HS-5 (cell line): ENCODE measurements at regions not wholly inside any gene's neighbourhood (a gene's known extent, or its start where the extent isn't known, plus 50 kb on each side); places are given as distances from the start of the nearest gene placed in this dataset.
"Not testable (repeated sequence)": the region's sequence is repeated elsewhere in the genome, so short reads cannot be mapped to it uniquely, and the experiment has no call there.

Source experiments
- DNase-seq: peaks from one replicate; pipeline ENCODE4 v3.0.0-alpha.2; 2012; ENCODE audit warnings: low read depth

DNA sequence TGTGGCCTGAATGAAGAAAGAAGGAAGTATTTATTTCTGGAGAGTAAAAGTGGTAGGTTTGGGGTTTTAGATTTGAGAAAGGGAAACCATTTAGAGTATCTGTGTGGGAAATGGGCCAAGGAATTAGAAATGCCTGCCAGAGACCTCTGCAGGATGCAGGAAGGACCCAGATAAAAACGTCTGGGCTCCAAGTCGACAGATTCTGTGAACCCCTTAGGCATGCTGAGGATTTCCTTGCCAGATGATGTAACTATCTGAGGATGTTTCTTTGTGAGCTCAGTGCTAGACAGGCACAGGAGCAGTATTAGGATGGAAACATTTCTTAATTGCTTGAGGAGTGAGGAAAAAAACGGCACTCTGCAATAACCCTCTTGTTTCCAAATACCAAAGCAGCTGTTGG, 251.8 kb upstream of the DMRT1 start:
- no peak for DNase-seq

DNA sequence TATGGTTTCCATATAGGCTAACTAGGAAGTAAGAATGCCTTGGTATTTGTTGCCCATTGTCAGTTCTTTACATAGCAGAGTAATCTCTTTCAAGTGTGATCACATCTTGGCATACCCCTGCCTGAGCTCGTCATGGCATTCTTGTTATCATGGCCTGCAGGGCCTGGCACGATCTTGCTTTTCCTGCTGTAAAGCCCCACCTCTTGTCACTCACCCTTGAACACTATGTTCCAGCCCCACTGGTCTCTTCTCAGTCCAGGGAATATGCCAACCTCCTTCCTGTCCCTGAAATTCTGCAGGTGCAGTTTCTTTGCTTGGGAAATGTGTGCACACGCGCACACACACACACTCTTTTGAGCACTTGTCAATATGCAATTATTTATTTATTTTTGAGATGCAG, 250.2 kb upstream of the DMRT1 start:
- no peak for DNase-seq

DNA sequence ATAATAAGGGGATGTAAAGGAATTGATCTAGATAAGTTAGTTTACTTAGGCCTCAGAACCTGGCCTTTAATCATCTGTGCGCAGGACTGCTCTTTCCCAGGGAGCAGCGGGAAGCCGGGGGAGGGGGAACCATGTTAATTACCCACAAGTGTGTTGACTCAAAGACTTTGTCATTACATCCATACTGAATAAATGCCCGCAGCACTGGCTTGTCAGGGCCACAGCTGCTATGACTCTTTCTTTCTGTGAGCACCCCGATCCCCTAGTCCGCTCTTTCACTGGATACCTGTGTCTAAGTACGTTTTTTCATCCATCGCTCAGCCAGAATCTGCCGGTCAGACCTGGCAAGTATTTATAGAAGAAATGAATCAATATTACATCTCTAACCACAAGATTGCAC, 249.3 kb upstream of the DMRT1 start:
- DNase-seq, result no peak

DNA sequence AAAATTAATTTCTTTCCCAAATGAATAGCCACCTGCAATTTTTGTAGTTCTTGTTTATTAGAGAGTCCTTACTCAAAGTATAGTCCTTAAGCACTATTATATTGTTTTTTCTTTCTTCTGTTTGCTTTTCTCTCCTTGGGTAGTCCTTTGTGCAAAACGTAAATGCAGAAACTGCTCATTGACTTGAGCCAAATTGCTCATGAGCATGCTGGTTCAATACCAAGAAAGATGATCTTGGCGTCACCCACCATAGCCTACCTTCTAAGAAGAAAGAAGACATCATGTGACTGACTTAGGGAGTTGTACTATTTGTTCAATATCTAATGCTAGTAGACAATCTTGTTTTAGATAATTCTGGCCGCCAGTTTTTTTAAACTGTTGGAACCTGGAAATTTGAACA, 248.8 kb upstream of the DMRT1 start:
- DNase-seq, result no peak

DNA sequence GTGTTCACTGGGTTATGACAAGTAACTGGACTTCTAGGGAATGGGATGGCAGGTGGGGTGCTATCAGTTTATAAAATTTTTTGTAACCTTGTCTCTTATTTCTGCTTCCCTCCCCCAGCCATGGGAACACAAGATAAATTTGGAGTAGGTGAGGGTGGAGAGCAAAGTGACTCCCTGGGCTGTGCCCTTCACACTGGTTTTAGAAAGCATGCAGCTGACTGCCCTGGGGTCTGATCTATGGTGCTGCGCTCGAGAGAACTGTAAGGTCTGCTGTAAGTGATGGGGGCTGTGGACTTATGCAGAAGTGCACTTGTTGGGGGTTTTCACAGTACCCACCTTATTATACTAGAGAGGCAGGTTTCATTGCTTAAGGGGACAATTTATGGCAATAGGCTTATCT, 247.7 kb upstream of the DMRT1 start:
- no peak for DNase-seq

DNA sequence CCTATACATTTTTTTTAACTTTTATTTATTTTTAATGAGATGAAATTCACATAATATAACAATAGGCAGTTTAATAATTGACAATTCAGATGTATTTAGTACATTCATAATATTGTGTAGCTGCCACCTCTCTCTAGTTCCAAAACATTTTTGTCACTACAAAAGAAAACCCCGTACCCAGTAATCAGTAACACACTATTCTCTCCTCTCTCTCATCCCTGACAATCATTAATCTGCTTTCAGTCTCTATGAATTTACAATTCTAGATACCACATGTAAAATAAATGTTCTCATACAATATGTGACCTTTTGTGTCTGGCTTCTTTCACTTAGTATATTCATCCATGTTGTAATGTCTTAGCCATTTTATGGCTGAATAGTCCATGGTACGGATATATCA, 244.8 kb upstream of the DMRT1 start:
- no peak for DNase-seq

DNA sequence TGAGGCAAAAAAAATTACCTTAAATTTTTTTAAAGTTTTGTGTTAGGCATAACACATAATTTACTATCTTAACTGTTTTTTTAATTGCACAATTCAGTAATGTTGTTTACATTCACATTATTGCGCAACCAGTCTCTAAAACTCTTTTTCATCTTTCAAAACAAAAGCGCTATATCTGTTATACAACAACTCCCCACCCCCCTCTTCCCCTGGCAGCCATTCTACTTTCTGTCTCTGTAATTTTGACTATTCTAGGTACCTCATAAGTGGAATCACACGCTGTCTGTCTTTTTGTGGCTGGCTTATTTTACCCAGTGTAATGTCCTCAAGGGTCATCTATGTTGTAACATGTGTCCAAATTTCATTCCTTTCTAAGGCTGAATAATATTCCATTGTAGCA, 241.5 kb upstream of the DMRT1 start:
- no peak for DNase-seq

DNA sequence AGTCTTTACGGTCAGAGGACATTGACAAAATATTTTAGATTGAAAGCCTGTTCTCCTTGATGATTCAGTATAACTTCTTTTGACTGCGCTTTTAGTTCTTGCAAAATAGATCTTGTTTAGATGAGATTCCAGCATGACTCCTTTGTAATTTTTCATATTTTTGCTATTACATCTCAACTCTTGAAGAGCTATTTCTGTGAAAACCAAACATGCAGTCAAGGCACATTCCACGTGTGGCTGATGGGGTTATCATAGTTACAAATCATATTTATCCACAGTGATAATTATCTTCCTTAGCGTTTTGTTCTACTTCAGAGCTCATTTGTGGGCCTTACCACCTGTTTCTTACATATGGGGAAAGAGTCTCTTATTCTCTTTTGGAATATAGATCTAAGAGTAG, 238.8 kb upstream of the DMRT1 start:
- DNase-seq, result no peak

DNA sequence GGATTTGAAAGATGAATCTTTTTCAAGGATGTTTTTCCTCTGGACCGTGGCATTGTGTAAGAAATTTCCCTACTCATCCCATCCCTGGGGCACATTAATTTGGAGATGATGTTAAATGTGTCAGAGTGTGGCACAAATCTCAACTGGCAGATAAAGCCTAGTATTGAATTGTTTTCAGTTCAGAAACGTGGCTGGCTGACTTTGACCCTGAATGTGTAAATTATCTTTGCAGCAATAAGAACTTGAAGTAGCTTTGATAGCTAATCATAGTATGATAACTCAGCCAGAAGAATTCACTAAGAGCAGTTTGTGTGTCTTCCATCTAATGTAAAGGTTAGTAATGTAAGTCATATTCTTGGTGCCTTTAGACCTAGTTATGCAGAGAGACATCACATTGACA, 238.4 kb upstream of the DMRT1 start:
- no peak for DNase-seq

DNA sequence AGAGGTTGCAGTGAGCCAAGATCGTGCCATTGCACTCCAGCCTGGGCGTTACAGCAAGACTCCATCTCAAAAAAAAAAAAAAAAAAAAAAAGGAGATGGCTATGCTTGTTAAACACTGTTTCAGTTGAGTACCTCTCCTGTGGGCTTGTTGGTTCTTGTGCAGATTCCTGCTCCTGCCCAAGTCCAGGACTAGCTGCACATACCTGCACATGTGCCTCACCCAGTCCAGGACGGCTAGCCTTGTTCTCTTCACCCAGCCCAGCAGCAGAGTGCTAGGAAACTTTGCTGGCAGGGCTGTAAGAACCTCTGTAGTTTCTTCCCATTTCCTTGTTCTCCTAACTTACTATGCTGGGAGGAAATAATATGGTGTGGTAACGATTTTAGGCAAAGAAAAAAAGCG, 234.1 kb upstream of the DMRT1 start:
- no peak for DNase-seq

DNA sequence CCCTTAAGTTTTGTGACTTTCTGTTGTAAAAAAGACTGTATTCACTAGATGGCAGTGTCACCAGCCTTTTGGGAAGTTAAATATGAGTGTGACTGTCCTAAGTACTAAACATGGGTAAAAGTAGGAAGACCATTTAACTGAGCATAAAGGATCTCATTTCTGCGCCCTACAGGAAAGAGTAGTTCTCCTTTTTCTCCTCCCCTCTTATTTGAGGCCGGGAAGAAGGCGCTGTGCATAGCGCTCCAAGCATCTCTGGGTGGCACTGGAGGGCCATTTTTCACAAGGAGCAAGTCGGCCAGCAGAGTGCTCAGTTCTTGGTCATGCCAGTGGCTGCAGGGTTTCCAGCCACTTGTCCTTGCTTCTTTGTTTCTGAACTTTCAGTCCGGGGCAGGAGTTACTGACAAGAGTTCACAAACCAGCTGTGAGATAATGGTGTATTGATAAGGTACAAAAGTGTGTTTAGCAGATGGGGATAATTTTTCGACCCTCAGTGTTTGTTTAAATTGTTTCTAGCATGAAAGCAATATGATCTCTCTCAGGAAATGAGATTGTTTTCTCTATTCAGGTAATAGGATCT, 227.6 kb upstream of the DMRT1 start:
- DNase-seq, result peak; percentile 58

DNA sequence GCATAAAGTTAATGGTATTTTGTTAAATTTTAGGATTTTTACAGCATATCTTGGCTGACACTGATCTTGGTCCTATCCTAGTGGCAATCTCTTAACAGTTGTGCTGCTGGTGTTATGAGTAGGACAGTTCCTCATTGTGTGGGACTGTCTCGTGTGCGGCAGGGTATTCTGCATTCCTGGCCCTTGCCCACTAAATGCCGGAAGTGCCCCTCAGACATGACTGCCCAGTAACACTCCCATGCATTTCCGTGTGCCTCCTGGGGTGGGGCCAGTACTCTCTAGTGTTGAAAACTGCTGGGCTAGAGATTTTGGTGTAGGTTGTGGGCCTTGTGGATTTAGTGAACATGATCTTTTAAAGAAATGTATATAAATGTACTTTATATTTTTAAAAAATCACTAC, 227.1 kb upstream of the DMRT1 start:
- no peak for DNase-seq

DNA sequence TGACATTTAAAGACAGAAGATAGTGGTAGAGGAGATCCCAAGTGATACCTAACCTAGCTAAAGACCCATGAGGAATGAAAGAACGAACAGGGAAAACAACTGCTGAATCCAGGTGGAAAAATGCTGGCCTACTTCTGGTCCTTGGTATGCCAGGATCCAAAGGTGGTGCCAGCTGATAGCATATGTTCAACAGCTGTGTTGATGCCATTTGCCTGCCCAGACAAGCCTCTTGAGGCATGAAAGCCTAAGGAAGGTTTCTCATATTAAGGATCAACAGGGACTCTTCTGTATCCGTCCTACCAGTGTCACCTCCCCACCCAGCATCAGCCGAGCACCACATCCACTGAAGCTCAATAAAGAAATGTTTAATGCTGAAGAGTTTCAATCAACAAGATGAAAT, 225.7 kb upstream of the DMRT1 start:
- DNase-seq, result no peak

DNA sequence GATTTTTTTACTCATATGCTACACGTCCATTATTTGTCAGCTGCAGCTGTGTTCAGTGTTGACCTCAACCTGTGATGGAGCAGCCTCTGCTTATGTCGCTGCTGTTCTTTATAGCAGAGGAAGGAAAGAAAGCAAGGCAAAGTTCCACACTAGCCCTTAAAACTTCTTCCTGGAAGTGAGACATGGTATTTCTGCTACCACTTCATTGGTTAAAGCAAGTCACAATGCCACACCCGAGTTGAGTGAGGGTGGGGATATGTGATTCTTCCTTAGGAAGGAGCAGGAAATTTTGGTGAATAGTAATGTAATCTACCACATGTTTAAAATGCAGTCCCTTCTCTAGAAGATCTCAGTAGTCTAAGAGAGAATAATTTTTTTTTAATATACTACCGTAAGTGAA, 224.8 kb upstream of the DMRT1 start:
- DNase-seq, result no peak

DNA sequence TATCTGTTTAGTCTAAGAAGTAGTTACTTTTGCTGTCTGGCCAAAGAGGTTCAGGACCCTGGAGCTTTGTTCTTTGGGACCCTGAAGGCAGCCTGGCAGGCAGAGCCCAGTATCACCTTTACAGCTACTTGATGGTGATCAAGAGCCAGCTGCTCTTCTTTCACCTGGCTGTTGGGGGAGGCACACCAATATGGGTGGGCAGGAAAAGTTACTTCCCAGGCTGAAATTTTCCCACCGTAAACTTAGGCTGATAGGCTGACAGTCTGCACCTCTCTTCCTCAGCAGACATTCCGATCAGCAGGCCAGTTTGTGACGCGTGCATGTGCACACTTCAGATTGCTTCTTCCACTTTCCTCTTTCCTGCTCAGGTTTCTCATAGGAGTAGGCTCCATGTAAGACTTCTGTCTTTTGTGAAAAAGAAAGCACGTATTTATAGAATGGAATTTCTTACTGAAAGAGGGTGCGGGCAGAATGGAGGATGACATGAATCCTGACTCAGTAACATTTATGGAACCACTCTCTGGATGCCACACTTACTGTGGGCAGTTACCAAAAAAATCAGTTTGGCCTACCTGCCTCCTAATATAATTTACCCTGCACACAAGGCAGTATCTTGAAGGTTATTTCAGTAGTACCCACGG, 223.9 kb upstream of the DMRT1 start:
- no peak for DNase-seq

DNA sequence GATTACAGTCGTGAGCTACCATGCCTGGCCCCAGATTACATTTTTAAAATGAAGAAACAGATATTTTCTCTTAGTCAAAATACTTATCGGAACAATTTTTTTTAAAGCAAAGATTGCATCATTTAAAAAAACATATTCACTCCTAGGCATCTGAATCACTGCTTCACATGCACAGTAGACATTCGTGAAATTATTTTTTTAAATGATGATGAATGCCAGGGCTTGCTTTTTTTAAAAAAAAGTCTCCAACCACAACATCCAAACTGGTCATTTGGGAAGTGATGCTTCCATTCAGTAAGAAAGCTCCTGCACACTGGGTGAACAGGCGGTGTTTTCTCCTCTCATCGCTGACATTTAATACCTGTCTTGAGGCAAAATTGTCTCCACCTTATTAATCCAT, 223.0 kb upstream of the DMRT1 start:
- DNase-seq, result no peak

DNA sequence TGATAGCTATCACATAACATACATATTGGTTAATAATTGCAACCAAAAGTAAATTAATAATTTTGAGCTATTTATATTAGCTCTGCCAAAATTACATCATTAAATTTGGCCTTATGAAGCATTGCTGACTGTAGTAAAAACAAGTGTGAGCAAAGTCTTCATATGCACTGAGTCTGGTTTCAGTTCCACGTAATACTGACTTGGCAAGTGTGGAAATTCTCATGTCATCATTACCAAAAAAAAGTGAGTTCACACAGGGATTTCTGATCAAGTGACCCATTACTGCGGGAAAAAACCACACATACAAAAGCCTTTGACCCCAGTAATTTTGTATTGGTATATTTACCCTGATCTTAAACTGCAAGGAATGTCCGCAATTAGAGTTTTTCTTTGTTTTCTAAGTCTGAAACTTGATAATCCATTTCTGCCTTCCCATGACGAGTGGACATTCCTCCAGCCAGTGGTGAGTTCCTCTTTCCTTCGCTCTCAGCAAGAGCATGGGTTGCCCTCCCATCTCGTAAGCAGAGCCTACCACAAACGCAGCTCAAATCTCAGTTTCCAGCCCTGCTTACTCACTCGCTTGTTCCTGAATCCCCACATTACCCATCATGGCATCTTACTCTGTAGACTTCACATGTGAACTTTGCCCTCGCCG, 220.2 kb upstream of the DMRT1 start:
- DNase-seq, result no peak

DNA sequence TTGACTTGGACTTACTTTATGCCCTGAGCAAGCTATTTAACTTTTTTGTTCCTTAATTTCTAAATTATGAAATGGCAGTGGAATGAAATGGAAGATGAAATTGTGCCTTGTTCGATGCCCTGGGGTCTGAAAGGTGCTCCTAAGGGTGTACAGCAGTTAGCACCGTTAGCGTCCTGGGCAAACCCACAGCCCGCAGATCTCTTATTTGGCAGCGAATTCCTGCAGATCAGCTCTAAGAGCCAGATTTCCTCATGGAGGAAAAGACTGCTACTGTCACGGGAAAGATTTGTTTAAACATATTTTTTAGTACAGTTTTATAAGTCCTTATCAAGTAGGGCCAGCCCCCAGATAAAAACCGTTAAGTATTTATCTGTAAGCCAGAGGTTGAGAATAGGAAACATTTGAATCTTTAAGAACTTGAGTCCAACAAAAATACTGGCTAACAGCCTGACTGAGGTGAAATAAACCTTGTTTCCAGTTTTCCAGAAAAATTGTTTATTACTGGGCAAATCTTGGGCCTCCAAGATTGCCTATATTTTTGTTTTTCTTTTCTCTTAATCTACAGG, 216.5 kb upstream of the DMRT1 start:
- no peak for DNase-seq

DNA sequence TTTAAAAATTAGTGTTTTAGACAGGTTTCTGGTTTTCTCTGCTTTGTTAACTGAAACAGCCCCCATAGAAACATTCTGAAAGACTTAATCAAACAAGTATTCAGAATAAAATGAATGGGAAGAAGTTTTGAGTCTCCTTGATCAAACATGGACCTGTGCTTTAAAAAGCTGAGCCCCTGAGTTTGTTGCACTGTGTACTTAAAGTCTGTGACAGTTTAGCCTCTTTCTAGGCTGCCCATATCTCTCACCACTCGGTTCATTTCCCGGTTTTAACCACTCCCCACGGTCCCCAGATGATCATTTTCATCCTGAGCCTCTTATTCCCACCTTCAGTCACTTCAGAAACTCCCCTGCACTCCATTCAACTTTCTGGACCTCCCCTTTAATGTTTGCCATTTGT, 215.9 kb upstream of the DMRT1 start:
- no peak for DNase-seq

DNA sequence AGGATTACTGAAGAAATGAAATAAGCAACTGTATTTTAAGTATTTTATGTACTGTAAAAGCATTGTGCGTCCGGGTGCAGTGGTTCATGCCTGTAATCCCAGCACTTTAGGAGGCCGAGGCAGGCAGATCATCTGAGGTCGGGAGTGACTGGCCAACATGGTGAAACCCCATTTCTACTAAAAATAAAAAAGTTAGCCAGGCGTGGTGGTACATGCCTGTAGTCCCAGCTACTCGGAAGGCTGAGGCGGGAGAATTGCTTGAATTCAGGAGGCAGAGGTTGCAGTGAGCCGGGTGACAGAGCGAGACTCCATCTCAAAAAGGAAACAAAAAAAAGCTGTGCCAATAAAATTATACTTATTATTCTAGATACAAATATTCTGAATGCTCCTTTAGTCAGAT, 215.4 kb upstream of the DMRT1 start:
- not testable (repeated sequence) for DNase-seq

DNA sequence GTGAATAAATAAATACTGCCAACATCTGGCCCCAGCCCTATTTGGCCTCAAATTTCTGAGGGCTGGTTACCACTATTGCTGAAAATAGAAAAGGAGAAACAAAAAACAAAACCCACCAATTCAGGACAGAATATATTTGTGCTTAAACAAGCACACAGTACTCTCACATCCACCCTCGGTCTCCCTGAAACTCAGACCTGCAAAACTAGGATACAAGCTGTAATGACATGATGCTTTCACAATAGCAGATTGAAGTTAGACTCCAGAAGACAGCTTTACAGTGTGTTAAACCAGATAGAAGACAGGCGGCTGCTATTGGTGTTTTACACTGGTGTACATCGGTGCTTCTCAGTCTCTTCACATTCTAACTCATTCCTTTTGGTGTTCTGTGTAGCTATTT, 214.9 kb upstream of the DMRT1 start:
- DNase-seq, result no peak

DNA sequence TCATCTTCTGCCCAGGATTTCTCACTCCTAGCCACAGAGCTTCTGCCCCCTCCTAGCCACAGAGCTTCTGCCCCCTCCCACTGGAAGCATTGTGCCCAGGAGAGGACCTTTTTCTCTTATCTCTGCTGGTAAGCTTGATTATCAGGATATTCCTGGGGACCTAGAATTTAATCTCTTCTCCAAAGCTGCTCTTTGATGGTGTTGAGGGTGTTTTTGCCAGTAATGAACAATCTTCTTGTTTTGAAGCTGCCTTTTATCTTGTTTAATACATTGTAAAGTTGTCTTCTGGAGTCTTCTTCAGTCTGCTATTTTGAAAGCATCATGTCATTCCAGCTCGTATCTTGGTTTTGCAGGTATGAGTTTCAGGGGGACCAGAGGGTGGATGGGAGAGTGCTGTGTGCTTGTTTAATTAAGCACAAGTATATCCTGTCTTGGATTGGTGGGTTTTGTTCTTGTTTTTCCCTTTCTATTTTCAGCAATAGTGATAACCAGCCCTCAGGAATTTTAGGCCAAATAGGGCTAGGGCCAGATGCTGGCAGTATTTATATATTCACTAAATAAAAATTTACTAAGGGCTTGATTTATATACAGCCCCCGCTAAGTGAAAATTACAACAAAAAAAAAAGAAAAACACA, 214.0 kb upstream of the DMRT1 start:
- no peak for DNase-seq

DNA sequence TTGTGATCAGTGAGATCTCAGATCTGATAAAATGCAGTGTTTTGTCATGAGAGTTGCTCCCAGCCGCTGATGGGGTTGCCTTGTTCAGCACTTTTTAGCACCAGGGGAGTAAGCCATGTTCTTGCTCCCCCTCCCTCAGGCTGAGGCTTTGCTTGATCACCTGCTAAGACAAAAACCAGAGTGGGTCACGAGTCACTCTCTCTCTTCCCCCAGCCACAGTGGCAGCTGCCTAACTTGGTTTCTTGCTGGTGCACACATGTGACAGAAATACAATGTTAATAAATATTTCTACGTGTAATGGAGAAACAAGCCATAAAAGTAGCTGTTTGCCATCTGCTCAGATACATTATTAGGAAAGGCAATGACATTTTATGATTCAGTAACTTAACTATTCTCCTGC, 212.4 kb upstream of the DMRT1 start:
- DNase-seq, result no peak
